ENCODE measurements at regions not wholly inside any gene's neighbourhood (a gene's known extent, or its start where the extent isn't known, plus 50 kb on each side); places are given as distances from the start of the nearest gene placed in this dataset.

DNA sequence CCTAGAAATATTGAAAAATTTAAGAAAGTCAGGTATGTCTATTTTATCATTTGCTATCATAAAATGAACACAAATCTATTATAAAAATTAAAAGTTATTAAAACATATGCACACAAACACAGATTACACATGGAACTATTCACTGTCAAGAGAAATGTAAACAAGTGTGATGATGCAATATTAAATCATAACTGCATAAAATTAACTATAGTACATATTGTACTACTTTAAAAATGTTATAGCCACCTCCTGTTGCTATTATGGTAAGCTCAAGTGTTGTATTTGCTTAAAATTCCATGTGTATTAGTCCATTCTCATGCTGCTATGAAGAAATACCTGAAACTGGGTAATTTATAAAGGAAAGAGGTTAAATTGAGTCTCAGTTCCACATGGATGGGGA is 54.7 kb upstream of the CMC1 start:
- Histone ChIP-seq H3K4me1 (no peaks in the 10 kb centered on the region), H3K27me3 (no peaks in the 10 kb centered on the region), H3K36me3 (no peaks in the 10 kb centered on the region), H3K4me3 (no peak overlapping the region), H3K9me3 (no peaks in the 10 kb centered on the region), H3K27ac (no peak overlapping the region)
- TF ChIP-seq, protein P1, sequence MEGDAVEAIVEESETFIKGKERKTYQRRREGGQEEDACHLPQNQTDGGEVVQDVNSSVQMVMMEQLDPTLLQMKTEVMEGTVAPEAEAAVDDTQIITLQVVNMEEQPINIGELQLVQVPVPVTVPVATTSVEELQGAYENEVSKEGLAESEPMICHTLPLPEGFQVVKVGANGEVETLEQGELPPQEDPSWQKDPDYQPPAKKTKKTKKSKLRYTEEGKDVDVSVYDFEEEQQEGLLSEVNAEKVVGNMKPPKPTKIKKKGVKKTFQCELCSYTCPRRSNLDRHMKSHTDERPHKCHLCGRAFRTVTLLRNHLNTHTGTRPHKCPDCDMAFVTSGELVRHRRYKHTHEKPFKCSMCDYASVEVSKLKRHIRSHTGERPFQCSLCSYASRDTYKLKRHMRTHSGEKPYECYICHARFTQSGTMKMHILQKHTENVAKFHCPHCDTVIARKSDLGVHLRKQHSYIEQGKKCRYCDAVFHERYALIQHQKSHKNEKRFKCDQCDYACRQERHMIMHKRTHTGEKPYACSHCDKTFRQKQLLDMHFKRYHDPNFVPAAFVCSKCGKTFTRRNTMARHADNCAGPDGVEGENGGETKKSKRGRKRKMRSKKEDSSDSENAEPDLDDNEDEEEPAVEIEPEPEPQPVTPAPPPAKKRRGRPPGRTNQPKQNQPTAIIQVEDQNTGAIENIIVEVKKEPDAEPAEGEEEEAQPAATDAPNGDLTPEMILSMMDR (IDR thresholded peaks at IDR 0.05) = no peak
- intact Hi-C loops (cut with DNase I) = no loop called here
- DNase-seq (no peak), ATAC-seq (no peak)

DNA sequence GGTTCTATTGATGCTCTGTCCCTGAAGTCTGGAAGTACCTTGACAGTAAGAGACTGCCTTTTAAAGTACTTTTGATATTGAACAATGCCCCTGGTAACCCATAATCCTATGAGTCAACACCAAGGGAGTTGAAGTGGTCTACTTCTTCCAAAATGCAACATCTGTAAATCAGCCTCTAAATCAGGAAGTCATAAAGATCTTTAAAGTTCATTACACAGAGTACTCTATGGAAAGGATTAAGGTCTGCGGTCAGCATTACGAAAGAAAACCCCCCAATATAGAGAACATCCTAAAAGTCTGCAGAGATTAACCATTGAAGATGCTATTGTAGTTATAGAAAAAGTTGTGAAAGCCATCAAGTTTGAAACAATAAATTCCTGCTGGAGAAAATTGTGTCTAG is 52.7 kb upstream of the CMC1 start:
- H3K4me3 ChIP-seq = no peak overlapping the region
- TF ChIP-seq, protein P1 (IDR thresholded peaks at IDR 0.05) = no peak
- no peak for DNase-seq
- ATAC-seq = no peak
- H3K9me3 ChIP-seq = no peaks in the 10 kb centered on the region
- intact Hi-C loops (cut with DNase I) = no loop called here
- no peaks in the 10 kb centered on the region for H3K27me3 ChIP-seq
- H3K36me3 ChIP-seq = no peaks in the 10 kb centered on the region
- no peak overlapping the region for H3K27ac ChIP-seq
- no peaks in the 10 kb centered on the region for H3K4me1 ChIP-seq

DNA sequence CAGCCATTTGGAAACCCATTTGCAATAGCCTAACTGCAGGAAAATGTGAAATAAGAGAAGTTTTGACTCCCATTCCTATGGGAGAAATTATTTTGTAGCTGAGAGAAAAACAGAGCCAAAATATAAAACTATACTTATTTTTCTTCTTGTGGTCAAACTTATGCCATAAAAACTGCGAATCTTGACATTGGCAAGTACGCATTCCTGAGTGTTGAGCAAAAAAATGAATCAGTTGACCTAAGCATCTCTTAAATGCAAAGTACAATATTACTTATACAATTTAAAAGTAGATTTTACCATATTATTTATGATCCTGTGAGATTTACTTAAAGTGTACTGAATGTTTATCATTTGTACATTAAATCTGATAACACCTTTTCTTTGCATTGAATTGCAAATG is 50.1 kb upstream of the CMC1 start:
- Histone ChIP-seq H3K27ac (no peak overlapping the region), H3K27me3 (no peaks in the 10 kb centered on the region)

More for the DNA sequence above, 50.1 kb upstream of the CMC1 start:
- Histone ChIP-seq H3K4me1 (no peaks in the 10 kb centered on the region), H3K36me3 (no peaks in the 10 kb centered on the region), H3K4me3 (no peak overlapping the region), H3K9me3 (no peaks in the 10 kb centered on the region)
- TF ChIP-seq, protein P1 (IDR thresholded peaks at IDR 0.05) = no peak
- intact Hi-C loops (cut with DNase I) = no loop called here
- no peak for DNase-seq
- no peak for ATAC-seq
